Islet precursor cell (in vitro differentiated cells): ENCODE measurements at regions not wholly inside any gene's neighbourhood (a gene's known extent, or its start where the extent isn't known, plus 50 kb on each side); places are given as distances from the start of the nearest gene placed in this dataset.

Source experiments
- DNase-seq: peaks from one replicate; pipeline ENCODE4 v3.0.0-alpha.2; 2018

DNA sequence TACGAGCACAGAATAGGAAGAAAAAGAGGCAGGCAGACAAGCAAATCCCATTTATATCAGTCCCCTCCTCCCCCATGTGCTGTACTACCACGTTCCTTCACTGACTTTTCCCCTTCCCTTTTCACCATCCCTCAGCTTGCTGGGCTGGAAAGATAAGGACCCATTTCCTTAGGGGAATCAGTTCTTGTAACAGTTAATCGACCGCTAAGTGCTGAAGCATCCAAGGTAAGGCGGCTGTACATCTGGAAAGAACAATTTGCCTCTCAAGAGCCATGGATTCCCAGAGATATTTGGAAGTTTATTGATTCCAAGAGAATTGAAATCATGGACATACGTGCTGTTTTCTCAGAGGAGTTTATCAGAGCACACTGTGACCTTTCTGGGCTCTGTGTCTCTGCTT is 1688.0 kb downstream of the STIM2 start:
- no peak for DNase-seq

DNA sequence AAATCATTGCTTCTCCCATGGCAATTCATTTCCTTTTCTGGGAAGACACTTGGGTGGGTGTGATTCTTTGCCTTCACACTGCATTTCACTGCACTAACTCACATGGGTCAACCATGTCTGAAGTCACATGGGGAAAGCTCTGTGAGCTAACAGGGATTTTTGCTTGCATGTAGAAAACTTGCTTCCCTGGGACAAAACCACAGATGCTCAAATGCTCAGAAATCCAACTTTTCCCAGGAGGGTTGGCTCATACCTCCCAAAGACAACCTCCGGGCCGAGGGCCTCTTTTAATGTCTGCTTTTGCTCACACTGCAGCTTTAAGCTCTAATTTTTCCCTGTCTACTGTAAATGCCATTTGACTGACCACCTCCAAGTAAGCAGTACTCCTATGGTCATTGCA is 1695.2 kb downstream of the STIM2 start:
- no peak for DNase-seq

DNA sequence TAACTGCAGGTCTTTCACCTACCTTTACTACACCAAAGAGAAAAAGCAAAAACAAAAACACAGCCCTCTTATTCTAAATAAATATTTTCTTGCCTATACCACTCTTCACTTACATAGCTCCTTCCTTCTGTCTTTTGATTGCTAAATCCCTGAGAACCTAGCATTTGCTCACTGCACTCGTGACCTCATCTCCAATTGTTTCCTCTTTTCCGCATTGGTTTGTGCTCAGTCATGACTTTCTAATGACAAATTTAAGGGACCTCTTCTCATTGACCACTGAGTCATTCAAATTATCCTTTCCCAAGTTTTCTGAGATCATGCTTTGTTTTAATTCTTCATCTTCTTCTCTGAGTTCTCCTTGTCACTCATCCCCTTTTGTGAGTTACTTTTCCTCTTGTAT is 1697.1 kb downstream of the STIM2 start:
- no peak for DNase-seq

DNA sequence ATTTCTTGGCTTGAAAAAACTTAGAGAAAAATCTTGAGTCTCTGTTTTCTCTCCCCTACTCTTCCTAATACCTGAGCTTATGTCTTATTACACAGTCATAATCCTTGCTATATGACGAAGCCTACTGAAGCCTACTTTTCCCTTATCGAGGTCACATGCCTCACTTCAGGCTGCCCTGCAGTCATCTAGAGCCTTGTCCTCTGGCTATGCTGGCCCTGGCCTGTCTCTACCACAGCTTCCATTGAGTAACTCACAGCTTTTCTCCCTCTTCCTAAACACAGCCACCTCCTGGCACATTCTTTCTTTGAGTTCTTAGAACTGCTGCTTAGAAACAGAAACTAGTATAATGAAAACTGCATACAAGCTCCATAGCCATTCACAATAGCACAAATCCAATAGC is 1698.3 kb downstream of the STIM2 start:
- no peak for DNase-seq

DNA sequence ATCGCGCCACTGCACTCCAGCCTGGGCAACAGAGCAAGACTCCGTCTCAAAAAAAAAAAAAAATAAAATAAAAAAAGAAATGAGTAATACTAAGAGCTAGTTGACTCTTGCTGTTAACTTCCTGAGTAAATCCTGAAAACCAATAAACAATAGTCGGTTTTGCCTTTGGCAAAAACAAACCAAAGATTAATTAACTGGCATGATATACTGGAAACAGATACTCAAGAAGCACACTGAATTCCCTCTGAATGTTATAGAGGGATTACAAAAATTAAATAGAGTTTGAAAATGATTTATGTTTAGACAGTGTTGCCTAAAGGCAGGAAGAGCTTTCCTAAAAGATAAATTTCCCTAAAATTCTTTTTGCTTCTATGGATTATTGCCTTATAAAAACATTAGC is 1702.3 kb downstream of the STIM2 start:
- DNase-seq: no peak

DNA sequence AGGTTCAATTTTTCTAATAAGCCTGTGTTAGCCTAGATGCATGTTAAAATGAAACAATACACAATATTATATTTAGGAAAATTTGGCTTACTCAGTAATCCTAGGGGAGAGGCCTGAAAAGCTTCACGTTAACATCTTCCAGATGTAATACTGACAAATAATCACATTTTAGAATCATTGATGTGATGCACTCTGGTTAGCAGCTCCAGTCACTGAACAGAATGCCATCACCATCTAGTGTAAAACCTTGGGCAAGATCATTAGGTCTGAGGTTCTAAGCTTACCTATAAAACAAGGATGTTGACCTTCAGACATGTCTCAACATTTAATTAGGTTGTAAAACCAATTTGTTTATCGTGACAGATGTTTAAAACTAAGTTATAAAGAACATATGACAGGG is 1704.8 kb downstream of the STIM2 start:
- no peak for DNase-seq

DNA sequence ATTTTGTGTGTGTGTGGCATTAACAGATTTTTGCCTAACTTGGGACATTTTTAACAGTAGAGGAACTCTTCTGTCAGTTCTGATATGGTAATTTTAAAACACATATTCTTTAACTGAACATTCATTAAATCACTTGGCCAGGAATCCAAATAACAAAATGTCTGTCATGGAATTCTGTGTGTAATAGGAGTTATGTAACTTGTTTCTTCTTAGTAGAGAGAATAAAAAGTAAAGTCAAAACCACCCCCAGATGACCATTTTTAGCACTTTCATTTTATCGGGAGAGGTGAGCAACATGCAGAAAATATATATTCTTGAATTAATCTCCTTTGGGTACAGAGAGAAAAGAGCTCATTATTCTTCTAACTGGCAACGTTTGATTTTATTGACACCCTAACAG is 1740.3 kb downstream of the STIM2 start:
- no peak for DNase-seq

DNA sequence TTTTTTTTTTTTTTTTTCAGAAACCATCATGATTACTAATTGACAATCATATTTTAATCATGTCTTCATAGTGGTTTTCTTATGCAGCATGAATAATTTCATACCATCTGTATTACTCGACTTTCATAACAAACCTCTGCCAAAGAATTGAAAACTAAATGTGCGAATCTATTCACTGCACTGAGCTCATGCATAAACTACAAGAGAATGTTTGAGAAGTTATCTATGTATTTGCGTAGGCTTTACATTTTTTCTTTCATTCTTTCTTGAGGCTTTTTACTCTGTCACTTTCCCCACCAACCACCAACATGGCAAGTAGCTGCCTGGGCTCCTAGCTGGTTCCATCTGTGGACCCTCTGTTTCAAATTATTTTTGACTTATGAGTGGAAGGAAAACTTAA is 1761.0 kb downstream of the STIM2 start:
- no peak for DNase-seq

DNA sequence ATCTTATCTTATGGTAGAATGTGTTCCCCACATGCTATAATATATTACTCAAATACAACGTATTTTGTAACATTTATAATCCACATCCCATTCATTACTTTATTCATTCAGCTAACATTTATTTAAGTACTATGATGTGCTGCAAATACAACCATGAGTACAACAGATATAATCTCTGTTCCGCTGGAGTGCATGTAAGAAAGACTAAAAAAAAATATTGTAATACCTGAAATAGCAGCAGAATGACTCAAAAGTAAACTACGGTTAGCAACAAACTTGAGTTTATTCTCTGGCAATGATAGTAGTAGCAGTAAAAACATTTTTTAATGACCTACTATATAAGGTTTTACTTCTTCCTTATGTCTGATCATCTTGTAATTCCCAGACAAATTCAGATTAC is 1776.3 kb downstream of the STIM2 start:
- no peak for DNase-seq

DNA sequence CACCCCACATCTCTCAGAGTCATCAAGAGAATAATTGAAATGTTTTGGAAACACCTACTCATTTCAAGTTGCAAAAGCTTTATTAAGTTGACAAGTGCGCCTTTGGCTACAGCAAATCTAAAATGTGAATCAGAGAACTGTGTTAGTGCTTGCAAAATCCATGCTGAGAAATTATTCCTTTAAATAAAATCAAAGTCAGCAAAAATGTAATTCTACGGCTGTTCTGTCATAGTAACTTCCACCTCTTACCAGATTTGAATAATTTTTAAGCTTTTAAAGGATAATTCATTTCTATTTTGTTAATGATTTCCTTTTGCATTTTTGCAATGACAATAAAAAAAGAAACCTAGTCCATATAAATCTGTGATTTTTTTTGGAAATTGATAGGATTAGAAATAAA is 1779.1 kb downstream of the STIM2 start:
- no peak for DNase-seq

DNA sequence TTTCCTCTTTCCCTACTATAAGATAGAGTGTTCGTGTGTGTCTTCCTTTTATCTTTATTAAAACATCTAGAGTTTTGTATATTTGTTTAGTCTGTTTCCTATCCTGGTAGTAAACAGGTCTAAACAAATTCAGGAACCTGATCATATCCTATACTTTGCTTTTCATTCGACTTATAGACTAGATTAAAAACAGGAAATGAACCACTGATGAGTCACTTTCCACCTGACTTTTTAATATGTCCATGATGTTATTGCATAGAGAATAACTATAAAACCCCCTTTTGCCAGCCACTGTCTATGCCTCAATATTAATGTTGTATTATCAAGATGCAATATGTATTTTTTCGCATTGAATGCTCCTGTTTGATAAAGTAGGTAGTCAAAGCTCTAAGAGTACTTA is 1794.0 kb downstream of the STIM2 start:
- DNase-seq: no peak

DNA sequence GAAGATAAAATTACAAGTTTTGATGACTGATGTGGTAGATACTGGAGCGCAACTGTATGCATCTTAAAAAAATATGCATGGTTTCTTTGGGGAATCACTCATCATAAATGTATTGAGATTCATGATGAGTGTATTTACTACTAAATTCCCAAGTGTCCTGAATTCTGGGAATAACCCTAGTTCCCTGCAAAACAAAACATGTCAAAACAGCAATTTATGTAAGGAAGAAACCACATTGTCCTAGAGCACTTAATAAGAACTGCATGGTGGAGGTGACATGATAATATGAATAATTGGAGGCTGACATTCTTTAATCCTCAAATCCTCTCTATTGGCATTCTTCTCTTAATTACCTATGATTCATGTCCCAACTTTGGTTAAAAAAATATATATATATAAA is 1804.7 kb downstream of the STIM2 start:
- DNase-seq: no peak

DNA sequence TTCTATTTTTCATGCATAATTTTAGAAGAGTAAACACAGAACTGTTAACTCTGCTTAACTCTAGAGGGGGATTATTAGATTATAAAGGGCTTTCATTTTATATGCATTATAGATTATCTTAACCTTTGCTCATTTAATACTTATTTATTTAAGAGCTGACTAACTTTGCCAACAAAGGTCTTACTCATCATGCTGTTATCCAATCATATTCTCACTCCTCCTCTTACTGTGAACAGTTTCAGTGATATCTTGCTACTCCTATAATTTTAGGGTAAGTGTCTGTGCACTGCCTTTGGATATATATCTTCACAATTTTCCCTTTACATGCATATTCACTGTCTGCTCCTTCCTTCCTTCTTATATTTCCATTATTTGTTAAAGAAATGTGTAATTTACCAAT is 1814.9 kb downstream of the STIM2 start:
- DNase-seq: no peak

DNA sequence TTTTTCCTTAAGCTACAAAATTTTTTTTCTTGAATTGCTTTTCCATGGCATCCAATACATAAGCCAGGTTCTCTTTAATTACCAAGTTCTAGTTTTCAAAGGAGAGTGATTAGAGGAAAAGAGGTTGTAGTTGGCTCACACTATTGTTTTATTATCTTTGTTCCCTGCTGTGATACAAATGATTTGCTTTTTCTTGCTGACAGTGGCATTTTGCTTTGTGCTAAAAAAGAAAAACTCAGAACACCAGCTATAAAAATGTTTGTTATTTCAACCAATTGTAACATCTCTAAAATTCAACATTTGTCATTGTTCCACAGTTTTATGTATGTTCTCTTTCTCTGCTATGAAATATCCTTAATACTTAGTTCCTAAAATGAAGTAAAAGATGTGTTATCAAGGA is 1817.2 kb downstream of the STIM2 start:
- no peak for DNase-seq

DNA sequence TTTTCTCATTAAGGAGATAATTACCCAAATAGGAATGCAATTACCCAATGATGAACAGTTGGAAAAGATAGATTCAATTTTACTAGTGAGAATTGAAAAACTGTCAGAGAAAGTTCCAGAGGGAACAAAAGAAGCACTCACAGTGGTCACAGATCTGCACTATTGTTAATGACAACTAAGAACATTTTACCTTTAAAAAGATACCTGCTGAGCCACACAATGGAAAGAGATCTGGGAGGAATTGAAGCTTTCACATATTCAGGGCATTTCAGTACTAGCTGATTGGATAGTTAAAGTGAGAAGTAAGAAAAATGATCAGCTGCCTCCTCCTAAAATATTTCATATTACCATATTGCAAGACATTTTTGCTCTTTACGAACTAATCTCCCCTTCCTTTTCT is 1822.2 kb downstream of the STIM2 start:
- no peak for DNase-seq

DNA sequence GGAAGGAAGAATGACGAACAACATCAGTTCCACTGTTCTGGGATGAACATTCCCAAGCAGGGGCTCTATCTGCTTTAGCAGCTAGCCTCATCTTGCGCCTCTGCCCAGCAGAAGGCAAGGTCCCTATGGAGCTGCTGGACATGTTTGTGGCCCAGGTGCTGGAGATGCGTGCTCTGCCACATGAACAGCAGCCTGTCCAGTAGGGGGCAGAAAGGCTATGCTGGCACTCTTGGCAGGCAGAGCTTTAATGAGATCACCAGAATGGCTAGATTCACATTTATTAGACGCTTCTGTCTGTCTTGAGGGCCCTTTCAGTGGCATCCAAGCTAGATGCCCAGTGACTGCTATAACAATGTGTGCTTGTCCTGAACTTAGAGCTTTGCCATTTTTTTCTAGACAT is 1826.0 kb downstream of the STIM2 start:
- DNase-seq: peak; percentile 82

DNA sequence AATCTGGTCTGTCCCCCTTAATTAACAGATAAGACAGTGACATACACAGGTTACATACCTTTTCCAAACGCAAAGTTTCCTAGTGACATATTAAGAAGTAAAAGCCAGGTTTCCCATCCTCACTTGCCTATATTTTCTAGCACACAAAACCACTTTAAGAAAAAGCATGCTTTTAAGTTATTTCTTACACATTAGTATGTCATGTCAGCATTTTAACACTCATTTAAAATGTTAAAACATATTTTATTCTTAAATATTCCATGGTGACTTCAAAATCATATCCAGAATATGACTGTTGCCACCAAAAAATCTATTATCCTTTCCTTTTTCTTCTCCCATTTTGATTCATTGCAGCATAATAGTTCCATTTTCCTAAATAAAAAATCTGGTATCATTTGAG is 1830.2 kb downstream of the STIM2 start:
- no peak for DNase-seq

DNA sequence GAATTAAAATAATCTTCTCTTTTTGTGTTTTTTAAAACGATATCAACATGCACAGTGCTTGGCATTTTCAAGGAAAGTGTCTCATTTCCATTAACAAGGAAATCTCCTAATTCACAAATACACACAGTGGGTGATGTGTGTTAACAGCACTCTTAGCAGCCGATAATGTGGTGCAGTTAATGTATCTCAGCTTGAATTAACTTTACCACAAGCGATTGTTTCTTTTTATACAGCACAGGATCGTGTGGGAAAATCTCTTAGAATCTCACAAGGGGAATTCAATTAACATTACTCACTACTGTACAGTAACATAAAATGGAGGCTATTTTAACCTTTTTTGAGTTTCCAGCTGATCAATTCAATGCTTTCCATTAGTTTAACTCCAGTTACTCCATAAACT is 1841.9 kb downstream of the STIM2 start:
- no peak for DNase-seq

DNA sequence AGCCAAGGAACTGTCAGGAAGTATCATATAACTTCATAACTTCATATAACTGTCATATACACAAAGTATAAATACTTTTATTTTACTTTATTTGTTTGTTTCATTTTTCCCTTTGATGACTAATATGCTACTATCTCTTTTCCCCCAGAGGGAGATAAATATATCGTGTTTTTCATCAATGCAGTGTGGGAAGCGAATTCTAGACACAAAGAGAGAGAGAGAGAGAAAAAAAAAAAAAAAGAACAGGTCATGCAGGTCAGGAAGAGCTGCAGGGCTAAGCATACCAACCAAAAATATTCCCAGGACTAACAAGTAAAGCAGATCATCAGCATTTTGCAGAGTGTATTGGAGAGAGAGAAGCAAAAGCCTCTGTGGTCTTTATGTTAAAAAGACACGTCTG is 1849.2 kb downstream of the STIM2 start:
- no peak for DNase-seq

DNA sequence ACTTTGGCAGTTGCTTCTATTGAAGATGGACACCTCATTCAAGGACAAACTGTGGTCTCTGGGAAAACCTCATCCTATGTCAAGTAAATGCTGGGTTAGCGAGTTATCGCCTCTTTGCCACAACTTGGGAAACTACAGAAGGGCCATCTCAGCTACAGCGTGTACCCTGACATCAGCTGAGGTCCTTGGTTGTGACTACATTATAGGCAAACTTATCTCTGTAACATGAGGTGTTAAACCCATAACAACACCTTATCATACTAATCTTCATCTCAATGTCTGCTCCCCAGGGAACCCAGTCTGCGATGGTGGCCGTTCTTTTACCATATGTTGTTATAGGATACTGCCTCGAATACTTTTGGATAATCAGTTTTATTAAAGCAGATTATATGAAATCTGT is 1862.7 kb downstream of the STIM2 start:
- DNase-seq: no peak

DNA sequence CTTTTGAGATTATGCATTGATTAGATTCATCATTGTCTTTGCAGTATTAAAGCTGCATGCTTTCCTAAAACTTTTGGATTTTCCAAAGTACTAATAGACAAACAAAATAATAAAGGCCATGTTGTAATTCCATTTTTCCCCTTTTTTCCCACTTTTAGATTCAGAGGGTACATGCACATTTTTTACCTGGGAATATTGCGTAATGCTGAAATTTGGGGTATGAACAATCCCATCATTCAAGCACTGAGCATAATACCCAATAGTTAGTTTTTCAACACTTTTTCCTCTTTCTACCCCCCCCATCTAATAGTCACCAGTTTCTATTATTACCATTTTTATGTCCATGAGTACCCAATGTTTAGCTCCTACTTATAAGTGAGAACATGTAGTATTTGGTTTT is 1863.6 kb downstream of the STIM2 start:
- DNase-seq: no peak

DNA sequence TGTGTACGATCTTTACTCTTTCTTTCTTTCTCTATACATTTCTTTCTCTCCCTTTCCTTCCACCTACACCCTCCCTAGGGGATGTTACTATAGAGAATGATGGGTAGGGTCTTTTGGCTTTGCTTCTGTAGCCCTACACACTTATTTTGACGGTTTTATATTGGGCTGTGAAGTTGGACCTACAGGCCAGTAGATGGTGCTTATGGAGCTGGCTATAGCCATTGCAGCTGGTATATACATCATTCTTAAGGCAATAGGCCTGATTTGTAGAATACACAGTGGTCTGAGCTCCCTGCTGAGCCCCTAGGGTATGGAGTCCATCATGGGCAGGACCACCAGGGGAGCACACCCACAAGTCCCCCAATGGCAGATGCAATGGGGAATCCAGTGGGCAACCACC is 1869.7 kb downstream of the STIM2 start:
- DNase-seq: no peak

DNA sequence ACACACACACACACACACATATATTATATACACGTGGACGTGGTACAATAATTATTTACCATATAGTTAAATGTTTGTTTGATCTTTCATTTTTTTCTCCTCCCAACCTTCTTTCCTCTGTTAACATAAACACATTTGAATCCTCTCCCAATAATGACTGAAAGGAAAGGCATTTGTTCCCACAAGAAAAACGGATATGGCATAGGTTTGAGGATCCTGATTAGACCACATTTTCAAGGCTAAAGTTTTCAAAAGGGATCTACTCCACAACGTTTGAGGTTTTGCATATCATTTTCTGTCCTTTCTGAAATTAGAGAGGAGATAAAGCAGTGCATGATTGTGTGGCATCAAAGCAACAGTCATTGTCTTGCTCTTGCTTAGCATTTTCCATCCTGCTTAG is 1883.4 kb downstream of the STIM2 start:
- DNase-seq: no peak

DNA sequence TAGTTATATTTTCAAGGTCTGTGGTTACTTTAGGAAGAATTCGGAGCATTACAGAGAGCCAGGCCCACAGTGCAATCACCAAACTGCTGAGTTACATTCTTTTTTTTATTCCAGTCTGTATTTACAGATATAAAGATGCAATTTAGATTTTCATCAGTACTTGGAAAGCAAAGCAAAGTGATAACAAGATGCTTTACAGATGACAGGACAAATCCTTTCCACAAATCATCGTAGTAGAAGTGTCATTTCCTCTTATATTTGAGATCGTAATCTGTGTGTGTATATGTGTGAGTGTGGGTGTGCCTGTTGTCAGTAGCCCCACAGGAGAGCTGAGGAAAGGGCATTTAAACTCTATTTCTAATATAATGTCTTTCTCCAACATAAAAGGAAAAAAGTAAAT is 1893.7 kb downstream of the STIM2 start:
- DNase-seq: no peak

DNA sequence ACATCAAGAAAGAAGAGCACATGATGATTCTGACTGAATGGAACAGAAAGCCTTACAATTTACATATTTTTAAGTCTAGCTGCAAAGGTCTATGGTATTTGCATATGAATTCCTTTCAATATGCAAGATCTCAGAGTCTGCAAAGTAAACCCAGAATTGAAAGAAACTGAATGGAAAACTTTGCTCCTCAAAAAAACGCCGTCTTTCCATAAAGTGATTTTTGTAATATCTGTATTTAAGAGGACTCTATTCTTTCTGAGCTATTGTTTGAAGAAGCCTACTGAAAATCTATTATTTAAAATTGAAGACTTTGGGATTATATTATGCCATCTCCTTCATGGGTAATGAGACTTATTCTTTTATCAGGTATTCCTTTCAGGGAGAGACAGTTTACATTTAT is 1894.4 kb downstream of the STIM2 start:
- no peak for DNase-seq

DNA sequence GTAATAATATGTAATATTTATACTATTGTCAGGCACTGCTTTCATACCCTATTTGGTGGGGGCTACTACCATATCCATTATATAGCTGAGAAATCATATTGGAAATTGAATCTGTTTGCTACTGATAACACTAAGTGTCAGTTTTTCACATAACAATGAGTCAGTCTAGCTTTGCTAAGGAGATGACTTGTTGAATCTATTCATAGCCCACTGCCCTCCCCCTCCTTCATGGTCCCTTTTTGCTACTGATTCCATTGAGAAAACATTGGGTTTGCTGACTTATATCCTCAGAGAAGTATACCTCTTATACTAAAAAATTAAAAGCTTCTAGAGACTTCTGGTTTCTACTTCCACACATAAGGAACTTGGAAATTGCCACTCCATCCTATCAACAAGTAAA is 1898.4 kb downstream of the STIM2 start:
- no peak for DNase-seq

DNA sequence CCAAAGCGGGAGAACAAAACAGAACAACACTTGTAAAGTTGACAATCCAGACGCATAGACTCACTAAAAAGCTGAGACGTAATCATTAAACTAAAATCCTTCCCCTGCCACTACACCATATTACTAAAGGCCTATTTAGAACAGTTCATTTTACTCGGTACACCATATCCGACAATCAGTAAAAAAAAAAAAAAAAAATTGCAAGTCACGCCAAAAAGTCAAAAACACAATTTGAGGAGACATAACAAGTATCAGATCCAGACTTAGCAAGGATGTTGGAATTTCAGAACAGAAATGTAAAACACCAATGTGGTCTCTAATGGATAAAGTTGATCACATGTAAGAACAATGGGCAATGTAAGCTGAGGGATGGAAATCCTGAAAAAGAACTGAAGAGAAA is 1899.4 kb downstream of the STIM2 start:
- no peak for DNase-seq
